Thyroid gland (tissue), 4 donors: ENCODE measurements at regions not wholly inside any gene's neighbourhood (a gene's known extent, or its start where the extent isn't known, plus 50 kb on each side); places are given as distances from the start of the nearest gene placed in this dataset.
"Not testable (repeated sequence)": the region's sequence is repeated elsewhere in the genome, so short reads cannot be mapped to it uniquely, and the experiment has no call there.

ENCODE experiments used
- POLR2A ChIP-seq, 2 donors: fragments of 450-650 bp; IDR thresholded peaks; one replicate each; pipeline ENCODE4 v1.6.1; 2017; ENCODE audit warnings: antibody characterized with exemption in 2 of 2, mild to moderate bottlenecking in 2 of 2, moderate library complexity in 1 of 2
- TF ChIP-seq, protein P1 (sequence below), 6 experiments: fragments of 200-600 bp in 3 of 6; fragments of 450-650 bp in 3 of 6; sonication (generic) in 3 of 6; IDR thresholded peaks; one replicate each; pipeline ENCODE4 v1.5.1; 2016 to 2019; ENCODE audit warnings: antibody characterized with exemption in 6 of 6, mild to moderate bottlenecking in 2 of 6, inconsistent platforms in 1 of 6, moderate library complexity in 1 of 6

DNA sequence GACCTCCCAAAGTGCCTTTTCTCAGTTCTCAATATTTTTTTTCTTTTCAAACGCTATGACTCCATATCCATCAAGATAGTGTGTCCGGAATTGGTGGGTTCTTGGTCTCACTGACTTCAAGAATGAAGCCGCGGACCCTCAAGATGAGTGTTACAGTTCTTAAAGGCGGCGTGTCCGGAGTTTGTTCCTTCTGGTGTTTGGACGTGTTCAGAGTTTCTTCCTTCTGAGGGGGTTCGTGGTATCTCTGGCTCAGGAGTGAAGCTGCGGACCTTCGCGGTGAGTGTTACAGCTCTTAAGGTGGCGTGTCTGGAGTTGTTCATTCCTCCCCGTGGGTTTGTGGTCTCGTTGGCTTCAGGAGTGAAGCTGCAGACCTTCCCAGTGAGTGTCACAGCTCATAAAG lies 218.3 kb downstream of the BAMBI start:
- TF ChIP-seq, protein P1, sequence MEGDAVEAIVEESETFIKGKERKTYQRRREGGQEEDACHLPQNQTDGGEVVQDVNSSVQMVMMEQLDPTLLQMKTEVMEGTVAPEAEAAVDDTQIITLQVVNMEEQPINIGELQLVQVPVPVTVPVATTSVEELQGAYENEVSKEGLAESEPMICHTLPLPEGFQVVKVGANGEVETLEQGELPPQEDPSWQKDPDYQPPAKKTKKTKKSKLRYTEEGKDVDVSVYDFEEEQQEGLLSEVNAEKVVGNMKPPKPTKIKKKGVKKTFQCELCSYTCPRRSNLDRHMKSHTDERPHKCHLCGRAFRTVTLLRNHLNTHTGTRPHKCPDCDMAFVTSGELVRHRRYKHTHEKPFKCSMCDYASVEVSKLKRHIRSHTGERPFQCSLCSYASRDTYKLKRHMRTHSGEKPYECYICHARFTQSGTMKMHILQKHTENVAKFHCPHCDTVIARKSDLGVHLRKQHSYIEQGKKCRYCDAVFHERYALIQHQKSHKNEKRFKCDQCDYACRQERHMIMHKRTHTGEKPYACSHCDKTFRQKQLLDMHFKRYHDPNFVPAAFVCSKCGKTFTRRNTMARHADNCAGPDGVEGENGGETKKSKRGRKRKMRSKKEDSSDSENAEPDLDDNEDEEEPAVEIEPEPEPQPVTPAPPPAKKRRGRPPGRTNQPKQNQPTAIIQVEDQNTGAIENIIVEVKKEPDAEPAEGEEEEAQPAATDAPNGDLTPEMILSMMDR (IDR thresholded peaks at IDR 0.05): not testable (repeated sequence)
- not testable (repeated sequence) for TF ChIP-seq POLR2A (IDR thresholded peaks at IDR 0.05)
